HCT116 (cell line): ENCODE measurements at regions not wholly inside any gene's neighbourhood (a gene's known extent, or its start where the extent isn't known, plus 50 kb on each side); places are given as distances from the start of the nearest gene placed in this dataset.

Experiments
- EZH2 ChIP-seq: fragments of 200-600 bp; sonication (generic); IDR thresholded peaks from 2 replicates; pipeline ENCODE4 v1.6.1; 2017; ENCODE audit warnings: antibody characterized with exemption, mixed run types
- MAX ChIP-seq: IDR thresholded peaks from 2 replicates; pipeline ENCODE4 v1.6.1; 2012
- ZNF274 ChIP-seq: fragments of 200-500 bp; sonication (Bioruptor generic); IDR thresholded peaks from 2 replicates; pipeline ENCODE4 v1.6.1; 2014; ENCODE audit warnings: mild to moderate bottlenecking, low read depth, low read length, inconsistent platforms
- TF ChIP-seq, protein P1 (sequence below), 3 experiments: fragments of 200-600 bp in 1 of 3; sonication (generic) in 1 of 3; IDR thresholded peaks in 2 of 3; conservative IDR thresholded peaks in 1 of 3; 2 replicates each; pipeline ENCODE4 v1.5.1; 2012 to 2017; ENCODE audit warnings: low read depth in 2 of 3, low read length in 2 of 3, antibody characterized with exemption in 1 of 3, borderline replicate concordance in 1 of 3, control low read depth in 1 of 3, mild to moderate bottlenecking in 1 of 3, mixed read lengths in 1 of 3, mixed run types in 1 of 3, moderate library complexity in 1 of 3; ENCODE audit not compliant: insufficient read depth in 1 of 3

- no peak for TF ChIP-seq EZH2
- TF ChIP-seq, protein P1, sequence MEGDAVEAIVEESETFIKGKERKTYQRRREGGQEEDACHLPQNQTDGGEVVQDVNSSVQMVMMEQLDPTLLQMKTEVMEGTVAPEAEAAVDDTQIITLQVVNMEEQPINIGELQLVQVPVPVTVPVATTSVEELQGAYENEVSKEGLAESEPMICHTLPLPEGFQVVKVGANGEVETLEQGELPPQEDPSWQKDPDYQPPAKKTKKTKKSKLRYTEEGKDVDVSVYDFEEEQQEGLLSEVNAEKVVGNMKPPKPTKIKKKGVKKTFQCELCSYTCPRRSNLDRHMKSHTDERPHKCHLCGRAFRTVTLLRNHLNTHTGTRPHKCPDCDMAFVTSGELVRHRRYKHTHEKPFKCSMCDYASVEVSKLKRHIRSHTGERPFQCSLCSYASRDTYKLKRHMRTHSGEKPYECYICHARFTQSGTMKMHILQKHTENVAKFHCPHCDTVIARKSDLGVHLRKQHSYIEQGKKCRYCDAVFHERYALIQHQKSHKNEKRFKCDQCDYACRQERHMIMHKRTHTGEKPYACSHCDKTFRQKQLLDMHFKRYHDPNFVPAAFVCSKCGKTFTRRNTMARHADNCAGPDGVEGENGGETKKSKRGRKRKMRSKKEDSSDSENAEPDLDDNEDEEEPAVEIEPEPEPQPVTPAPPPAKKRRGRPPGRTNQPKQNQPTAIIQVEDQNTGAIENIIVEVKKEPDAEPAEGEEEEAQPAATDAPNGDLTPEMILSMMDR (IDR thresholded peaks at IDR 0.05 in 2 of 3, conservative IDR thresholded peaks at IDR 0.05 in 1 of 3; ENCODE audit: borderline replicate concordance in 1 of 3, insufficient read depth in 1 of 3, low read depth in 2 of 3, low read length in 2 of 3), result no peak
- no peak for TF ChIP-seq MAX
- TF ChIP-seq ZNF274, result no peak
These were observed 108.9 kb upstream of the DOK6 start for GRCh38 chr18:69291755-69292154.
